NCI-H2107 (cell line): ENCODE measurements at regions not wholly inside any gene's neighbourhood (a gene's known extent, or its start where the extent isn't known, plus 50 kb on each side); places are given as distances from the start of the nearest gene placed in this dataset.
"Not testable (repeated sequence)": the region's sequence is repeated elsewhere in the genome, so short reads cannot be mapped to it uniquely, and the experiment has no call there.

Experiments used
- DNase-seq: peaks from one replicate; lab custom pipeline; 2025; lab: John Stamatoyannopoulos, UW

DNA sequence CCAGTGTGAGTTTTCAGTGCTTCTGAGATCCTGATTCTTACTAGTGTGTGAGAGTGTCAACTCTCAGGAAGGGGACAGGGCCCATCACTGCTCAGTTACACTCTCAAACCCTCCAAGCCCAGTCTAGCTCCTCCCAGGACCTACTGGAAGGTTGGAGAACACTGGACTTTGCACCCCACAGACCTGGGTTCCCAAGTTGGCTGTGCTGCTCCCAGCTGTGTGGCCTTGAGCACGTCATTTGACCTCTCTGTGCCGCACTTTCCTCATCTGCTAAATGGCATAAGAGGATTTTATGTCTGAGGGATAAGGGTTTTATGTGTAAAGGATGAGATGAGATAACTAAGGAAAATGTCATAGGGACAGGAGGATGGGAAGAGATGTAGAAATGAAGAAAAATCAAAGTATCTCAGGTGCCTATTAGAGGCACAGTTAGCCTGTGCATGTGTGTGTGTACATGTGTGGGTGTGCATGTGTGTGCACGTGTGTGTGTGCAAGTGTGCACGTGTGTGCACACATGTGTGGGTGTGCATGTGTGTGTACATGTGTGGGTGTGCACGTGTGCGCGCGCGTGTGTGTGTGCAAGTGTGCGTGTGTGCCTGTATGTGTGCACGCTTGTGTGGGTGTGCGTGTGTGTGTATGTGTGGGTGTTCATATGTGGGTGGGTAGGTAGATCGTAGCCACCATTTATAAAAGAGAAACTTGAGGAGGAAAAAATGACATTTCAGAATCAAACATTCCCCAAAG lies 108.0 kb upstream of the GRK3 start:
- DNase-seq, result not testable (repeated sequence)

DNA sequence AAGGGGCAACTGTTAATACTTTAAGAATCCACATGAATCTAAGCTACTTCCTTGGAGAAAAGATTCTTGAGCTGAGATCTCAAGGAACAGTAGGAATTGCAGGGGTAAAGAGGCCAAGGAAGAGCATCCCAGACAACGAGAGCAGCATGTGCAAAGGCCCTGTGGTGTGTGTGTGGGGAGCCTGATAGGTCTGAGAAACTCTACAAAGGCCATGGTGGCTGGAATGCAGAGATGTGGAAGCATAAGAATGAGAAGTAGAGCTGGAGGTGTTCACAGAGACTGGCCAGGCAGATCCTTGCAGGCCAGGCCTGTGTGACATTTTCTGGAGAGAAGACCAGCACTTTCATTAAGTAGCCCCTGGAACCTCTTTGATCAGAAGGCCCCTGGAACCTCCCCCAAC lies 105.8 kb upstream of the GRK3 start:
- DNase-seq, result not testable (repeated sequence)

DNA sequence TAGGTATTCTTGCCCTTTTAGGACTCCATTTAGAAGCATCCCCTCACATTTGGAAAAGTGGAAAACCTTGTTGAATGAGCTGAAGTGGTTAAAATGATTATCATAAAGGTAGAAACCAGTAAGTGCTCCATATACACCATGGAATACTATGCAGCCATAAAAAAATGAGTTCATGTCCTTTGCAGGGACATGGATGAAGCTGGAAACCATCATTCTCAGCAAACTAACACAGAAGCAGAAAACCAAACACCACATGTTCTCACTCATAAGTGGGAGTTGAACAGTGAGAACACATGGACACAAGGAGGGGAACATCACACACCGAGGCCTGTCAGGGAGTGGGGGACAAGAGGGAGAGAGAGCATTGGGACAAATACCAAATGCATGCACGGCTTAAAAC lies 103.8 kb upstream of the GRK3 start:
- not testable (repeated sequence) for DNase-seq

DNA sequence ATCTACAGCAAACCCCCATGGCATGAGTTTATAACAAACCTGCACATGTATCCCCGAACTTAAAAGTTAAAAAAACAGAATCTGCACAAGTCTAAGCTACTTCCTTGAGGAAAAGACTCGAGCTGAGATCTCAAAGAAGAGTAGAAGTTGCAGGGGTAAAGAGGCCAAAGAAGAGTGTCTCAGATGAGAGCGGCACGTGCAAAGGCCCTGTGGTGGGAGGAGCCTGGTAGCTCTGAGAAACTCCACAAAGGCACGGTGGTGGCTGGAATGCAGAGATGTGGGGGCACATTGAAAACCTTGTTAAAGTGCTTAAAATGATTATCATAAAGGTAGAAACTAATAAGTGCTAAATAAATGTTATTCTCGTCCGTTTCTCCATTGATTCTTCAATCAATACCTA lies 103.2 kb upstream of the GRK3 start:
- DNase-seq, result no peak

DNA sequence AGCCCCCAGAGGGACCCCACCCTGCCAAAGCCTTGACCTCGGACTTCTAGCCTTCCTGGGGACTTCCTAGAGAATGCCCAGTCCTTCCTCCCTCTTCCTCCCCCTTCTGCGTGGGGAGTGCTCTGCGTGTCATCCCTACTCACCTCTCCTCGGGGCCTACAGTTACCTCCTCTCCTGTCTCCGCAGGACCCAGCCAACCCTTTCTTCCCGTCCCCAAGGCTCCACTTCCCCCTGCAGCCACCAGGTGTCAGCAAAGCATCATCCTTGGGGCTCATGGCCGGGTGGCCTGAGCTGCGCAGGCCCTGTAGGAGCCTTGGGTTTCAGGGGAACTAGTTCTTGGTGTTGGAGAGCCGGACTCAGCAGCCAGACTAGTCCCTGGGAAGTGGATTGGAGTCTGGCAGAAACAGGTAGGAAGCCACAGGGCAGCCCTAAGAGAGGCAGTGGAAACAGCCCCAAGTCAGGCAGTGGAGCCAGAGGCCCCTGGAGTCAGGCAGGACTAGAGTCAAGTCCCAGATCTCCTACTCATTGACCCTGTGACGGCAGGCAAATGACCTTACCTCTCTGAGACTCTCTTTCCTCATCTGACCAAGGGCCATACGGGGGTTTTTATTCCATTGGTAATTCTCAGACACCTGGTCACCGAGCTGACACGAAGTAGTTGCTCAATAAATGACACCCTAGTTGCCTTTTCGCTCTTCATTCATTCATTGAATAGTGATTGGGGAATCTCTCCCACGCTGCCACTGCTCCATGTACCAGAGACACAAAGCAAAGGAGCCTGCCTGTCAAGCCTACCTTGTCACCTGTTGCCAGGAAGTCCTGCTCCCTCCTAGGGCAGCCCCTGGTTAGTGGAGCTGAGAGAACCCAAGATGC lies 101.8 kb upstream of the GRK3 start:
- DNase-seq, result peak; percentile 49

DNA sequence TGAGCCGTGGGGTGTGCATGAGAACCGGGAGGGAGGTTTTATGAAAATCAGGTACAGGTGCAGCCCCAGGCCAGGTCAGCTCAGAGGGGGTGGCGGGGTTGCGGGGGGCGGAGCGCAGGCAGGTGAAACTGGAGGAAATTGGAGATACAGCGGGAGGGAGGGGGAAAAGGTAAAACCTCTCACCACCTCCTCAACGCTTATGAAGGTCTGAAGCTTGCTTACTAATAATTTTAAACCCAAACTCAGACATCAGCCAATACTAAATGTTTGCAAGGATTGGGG lies 101.2 kb upstream of the GRK3 start:
- not testable (repeated sequence) for DNase-seq

DNA sequence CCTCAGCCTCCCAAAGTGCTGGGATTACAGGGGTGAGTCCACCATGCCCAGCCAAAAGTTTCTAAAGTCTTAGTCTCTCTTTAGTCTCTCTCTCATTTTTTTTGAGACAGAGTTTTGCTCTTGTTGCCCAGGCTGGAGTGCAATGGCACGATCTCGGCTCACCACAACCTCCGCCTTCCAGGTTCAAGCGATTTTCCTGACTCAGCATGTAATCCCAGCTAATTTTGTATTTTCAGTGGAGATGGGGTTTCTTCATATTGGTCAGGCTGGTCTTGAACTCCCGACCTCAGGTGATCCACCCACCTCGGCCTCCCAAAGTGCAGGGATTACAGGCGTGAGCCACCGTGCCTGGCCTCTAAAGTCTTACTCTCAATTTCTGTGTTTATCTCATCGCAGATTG lies 100.1 kb upstream of the GRK3 start:
- not testable (repeated sequence) for DNase-seq

GRCh38 chr22:25465949-25466348 lies 98.5 kb upstream of the GRK3 start:
- no peak for DNase-seq

DNA sequence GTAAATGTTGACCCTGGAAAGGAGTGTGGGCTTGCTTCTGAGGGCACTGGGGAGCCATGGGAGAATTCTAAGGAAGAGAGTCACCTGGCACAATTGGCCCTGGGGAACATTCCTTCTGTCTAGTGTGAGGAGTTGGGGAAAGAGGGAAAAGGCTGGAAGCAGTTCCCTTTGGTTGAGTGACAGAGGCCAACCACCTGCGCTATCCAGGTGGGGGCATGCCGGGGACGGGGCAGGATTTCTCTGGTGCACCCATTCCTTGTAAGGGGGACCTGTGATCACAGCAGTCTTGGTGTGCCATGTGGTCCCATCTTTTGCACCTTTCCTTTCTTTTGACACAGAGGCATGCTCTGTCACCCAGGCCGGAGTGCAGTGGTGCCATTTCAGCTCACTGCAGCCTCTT lies 92.1 kb upstream of the GRK3 start:
- DNase-seq, result no peak

DNA sequence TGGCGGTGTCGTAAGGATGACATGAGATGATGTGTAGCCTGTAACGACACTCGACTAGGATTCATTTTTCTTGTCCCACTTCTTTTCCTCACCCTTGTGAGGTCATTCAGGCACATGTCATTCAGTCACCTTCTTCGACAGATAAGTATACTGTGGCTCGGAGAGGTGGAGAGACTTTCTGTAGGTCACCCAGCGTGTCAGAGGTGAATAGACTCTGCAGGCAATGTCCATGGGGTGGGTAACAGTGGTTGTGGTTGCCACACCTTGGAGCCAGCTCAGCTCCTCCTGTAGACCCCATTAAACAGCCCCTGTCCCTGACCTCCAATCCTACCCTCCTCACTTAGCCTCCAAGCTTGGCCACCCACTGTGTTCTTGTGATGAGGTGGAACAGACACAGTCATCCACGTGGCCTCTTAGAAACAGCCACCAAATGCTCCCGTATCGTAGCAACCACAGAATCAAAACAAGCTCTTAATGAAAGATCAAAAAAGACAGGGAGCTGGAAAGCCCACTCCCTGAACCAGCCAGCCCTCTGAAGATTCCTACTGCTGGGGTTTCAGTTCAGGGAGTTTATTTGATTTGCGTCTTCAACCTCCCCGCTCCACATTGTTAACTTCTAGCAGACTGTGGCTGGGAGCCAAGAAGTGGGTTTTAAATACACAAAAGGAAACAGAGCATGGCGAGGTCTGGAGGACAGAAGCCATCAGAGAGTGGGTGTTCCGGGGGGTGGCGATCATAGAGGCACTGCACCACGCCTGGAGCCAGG lies 89.0 kb upstream of the GRK3 start:
- no peak for DNase-seq

- DNase-seq, result no peak
These were observed 87.1 kb upstream of the GRK3 start for GRCh38 chr22:25477358-25477757.

- no peak for DNase-seq
These were observed 86.4 kb upstream of the GRK3 start for GRCh38 chr22:25478111-25478510.

DNA sequence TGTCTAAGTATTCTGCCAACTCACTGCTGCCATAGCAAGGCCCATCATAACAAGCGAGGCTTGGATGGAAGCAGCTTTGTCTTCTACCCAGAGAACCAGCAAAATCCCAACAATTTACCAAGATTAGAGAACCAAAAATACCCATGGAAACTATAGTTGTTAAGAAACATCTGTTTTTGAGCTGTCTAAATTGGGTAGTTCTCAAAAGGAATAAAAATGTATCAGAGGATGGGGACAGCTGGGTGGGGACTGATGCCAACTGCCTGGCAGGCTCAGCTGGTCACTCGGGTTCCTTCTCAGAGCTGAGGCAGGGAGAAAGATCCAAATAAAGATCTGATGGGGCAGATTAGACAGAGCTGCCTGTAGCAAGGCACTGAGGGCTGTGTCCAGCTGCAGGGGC lies 85.9 kb upstream of the GRK3 start:
- no peak for DNase-seq

DNA sequence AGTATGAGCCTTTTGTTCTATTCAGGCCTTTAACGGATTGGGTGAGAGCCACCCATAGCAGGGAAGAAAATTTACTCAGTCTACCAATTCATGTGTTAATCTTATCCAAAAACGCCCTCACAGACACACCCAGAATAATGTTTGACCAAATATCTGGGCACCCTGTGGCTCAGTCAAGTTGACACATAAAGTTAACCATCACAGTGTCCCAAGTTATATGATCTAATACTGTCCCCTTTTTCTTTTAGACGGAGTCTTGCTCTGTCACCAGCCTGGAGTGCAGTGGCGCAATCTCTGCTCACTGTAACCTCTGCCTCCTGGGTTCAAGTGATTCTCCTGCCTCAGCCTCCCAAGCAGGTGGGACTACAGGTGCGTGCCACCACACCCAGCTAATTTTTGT lies 83.6 kb upstream of the GRK3 start:
- DNase-seq, result not testable (repeated sequence)

GRCh38 chr22:25482091-25482760 lies 82.2 kb upstream of the GRK3 start:
- DNase-seq, result no peak

DNA sequence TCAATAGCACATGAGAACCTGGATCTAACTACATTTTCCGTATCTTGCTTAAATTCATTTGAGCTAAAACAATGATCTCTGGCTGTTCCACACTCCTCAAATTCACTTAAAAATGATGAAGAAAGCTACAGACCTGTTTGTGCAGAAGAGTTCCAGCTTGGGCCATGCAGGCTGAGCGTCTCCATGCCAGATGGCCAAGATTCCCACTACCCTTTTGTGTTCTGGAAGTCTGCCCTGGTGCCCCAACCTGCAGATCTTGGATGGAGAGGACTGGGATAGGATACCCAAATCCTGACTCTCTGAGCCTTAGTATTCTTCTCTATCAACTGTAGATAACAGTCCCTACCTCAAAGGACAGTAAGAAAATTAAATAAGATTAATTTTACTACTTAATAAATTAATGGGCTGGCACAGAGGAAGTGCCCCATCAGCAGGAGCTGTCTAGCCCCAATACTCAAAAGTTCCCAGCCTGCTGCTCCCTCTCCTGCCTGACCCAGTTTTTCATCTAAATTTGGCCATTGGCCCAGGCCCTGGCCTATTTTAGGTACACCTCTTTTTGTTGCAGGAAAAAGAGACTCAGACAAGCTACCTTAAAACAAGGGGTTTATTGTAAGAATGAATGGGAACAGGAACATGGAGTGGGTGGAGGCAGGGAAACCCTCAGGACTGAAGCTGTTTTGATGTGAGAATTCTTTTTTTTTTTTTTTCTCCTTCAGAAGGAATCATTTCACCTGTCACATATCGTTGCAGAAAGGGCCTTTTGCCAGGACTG lies 81.4 kb upstream of the GRK3 start:
- no peak for DNase-seq

DNA sequence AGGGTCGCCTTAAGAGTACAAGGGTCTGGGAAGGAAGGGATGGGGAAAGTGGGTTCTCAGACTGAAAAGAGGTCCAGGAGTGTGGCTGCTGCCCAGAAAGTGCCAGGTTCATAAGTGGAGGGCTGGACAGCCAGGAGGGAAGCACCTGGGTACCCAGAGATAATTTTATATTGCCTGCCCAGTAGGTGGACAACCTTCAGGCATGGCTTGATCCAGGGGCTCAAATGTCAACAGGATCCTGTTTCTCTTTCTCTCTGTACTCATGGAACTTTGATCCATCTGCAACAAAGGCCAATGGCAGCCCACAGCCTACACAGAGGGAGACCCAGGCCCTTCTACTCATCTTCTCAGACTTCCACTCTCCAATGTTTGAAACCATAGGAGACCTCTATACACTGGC lies 80.5 kb upstream of the GRK3 start:
- DNase-seq, result no peak

- DNase-seq, result no peak
These were observed 79.8 kb upstream of the GRK3 start for GRCh38 chr22:25484521-25485315.

GRCh38 chr22:25485626-25486545 lies 78.6 kb upstream of the GRK3 start:
- no peak for DNase-seq

- DNase-seq, result no peak
These were observed 77.0 kb upstream of the GRK3 start for GRCh38 chr22:25487508-25487907.
